Hepatocyte (in vitro differentiated cells): ENCODE measurements at regions not wholly inside any gene's neighbourhood (a gene's known extent, or its start where the extent isn't known, plus 50 kb on each side); places are given as distances from the start of the nearest gene placed in this dataset.

ENCODE experiments used
- CTCF ChIP-seq: fragments of 200-600 bp; sonication (generic); IDR thresholded peaks from 2 replicates; pipeline ENCODE4 v1.5.1; 2016; ENCODE audit warnings: antibody characterized with exemption, mild to moderate bottlenecking; ENCODE audit not compliant: poor library complexity
- EZH2 ChIP-seq: fragments of 200-600 bp; sonication (generic); IDR thresholded peaks from 2 replicates; pipeline ENCODE4 v1.6.1; 2016; ENCODE audit warnings: antibody characterized with exemption, mild to moderate bottlenecking, borderline replicate concordance
- EZH2phosphoT487 ChIP-seq: fragments of 200-600 bp; sonication (generic); IDR thresholded peaks from one replicate; pipeline ENCODE4 v1.6.1; 2018; ENCODE audit warnings: antibody characterized with exemption, mild to moderate bottlenecking, low read depth, moderate library complexity; ENCODE audit not compliant: unreplicated experiment, severe bottlenecking

DNA sequence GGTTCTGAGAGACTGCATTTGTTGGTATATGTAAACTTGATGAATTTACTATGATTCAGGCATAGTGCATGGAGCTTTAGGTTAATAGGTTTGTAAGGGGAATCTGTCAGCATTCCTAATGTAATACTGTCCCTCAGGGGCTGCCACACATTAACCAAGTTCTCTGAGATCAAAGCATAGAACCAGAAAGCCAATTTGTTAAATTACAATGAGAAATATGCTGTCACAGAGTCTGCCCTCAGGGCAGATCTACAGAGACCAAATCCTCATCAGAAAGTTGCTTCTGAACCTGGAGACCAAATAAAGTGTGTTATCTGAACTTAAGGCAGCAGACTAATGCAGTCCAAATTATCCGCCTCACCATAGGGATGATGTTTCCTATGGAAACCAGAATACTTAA is 250.8 kb upstream of the HTR1E start:
- TF ChIP-seq EZH2 (no peak), CTCF (no peak), EZH2phosphoT487 (no peak)
